ENCODE measurements at regions not wholly inside any gene's neighbourhood (a gene's known extent, or its start where the extent isn't known, plus 50 kb on each side); places are given as distances from the start of the nearest gene placed in this dataset.

GRCh38 chr13:40171566-40171965 lies 494.9 kb downstream of the FOXO1 start:
- TF ChIP-seq CTCF (IDR thresholded peaks at IDR 0.05; ENCODE audit: low read length) (no peak), EZH2 (IDR thresholded peaks at IDR 0.05; ENCODE audit: borderline replicate concordance, low read length) (no peak)
